HEK293 (cell line): ENCODE measurements at regions not wholly inside any gene's neighbourhood (a gene's known extent, or its start where the extent isn't known, plus 50 kb on each side); places are given as distances from the start of the nearest gene placed in this dataset.

Experiments used
- CTCF ChIA-PET: fragments of 350-600 bp; formaldehyde crosslinking; extraction: SDS; loops from one replicate; lab custom pipeline; 2021; ENCODE audit warnings: antibody characterized with exemption; lab: Yijun Ruan, JAX
- POLR2A ChIA-PET: fragments of 300-600 bp; formaldehyde crosslinking; extraction: SDS; loops from one replicate; lab custom pipeline; 2020; ENCODE audit warnings: antibody characterized with exemption, inconsistent platforms; lab: Yijun Ruan, JAX
- H3K27ac ChIP-seq: fragments of 200-500 bp; sonication (Bioruptor generic); 2 replicates; pipeline ENCODE4 v1.5.1; 2014; ENCODE audit warnings: low read depth, low read length, control low read depth, inconsistent platforms; ENCODE audit errors: extremely low read depth
- H3K36me3 ChIP-seq, 2 experiments: fragments of 200-500 bp in 1 of 2; sonication (Bioruptor generic) in 1 of 2; 1 replicate in 1 of 2; 2 replicates in 1 of 2; pipeline ENCODE4 v1.5.1; 2014 to 2017; ENCODE audit warnings: inconsistent platforms in 2 of 2, low read length in 2 of 2; ENCODE audit not compliant: control insufficient read depth in 2 of 2, insufficient read depth in 1 of 2
- H3K4me1 ChIP-seq: fragments of 200-500 bp; sonication (Bioruptor generic); 2 replicates; pipeline ENCODE4 v1.5.1; 2014; ENCODE audit warnings: mild to moderate bottlenecking, low read length, inconsistent platforms; ENCODE audit not compliant: control insufficient read depth, insufficient read depth
- H3K4me3 ChIP-seq: 2 replicates; pipeline ENCODE4 v1.5.1; 2011; ENCODE audit warnings: low read depth, mild to moderate bottlenecking, control low read depth, low read length, moderate library complexity
- H3K9me3 ChIP-seq: fragments of 200-500 bp; sonication (Bioruptor generic); 2 replicates; pipeline ENCODE4 v1.5.1; 2014; ENCODE audit warnings: low read depth, low read length, inconsistent platforms; ENCODE audit not compliant: control insufficient read depth, insufficient read depth
- EGR2 ChIP-seq: fragments of 450-650 bp; formaldehyde crosslinking; IDR thresholded peaks from 2 replicates; pipeline ENCODE4 v1.5.1; 2016; ENCODE audit warnings: low read depth, missing biosample characterization, missing genetic modification characterization
- KLF17 ChIP-seq: fragments of 450-650 bp; formaldehyde crosslinking; IDR thresholded peaks from 2 replicates; pipeline ENCODE4 v1.5.1; 2016; ENCODE audit warnings: missing biosample characterization, missing genetic modification characterization
- KLF8 ChIP-seq: fragments of 450-650 bp; formaldehyde crosslinking; IDR thresholded peaks from 2 replicates; pipeline ENCODE4 v1.5.1; 2016; ENCODE audit warnings: missing biosample characterization, missing genetic modification characterization
- MYNN ChIP-seq: fragments of 450-650 bp; formaldehyde crosslinking; IDR thresholded peaks from 2 replicates; pipeline ENCODE4 v1.5.1; 2016; ENCODE audit warnings: missing biosample characterization, missing genetic modification characterization, borderline replicate concordance
- PRDM6 ChIP-seq: fragments of 450-650 bp; formaldehyde crosslinking; IDR thresholded peaks from 2 replicates; pipeline ENCODE4 v1.5.1; 2017; ENCODE audit warnings: missing biosample characterization, missing genetic modification characterization
- ZBTB1 ChIP-seq: fragments of 450-650 bp; formaldehyde crosslinking; IDR thresholded peaks from 2 replicates; pipeline ENCODE4 v1.5.1; 2016; ENCODE audit warnings: missing biosample characterization, missing genetic modification characterization
- ZIC2 ChIP-seq: fragments of 450-650 bp; formaldehyde crosslinking; IDR thresholded peaks from 2 replicates; pipeline ENCODE4 v1.5.1; 2016; ENCODE audit warnings: missing biosample characterization, missing genetic modification characterization
- ZNF114 ChIP-seq: fragments of 450-650 bp; formaldehyde crosslinking; IDR thresholded peaks from 2 replicates; pipeline ENCODE4 v1.5.0; 2017; ENCODE audit warnings: missing biosample characterization, missing genetic modification characterization
- ZNF132 ChIP-seq: fragments of 450-650 bp; formaldehyde crosslinking; IDR thresholded peaks from 2 replicates; pipeline ENCODE4 v1.5.1; 2017; ENCODE audit warnings: missing biosample characterization, missing genetic modification characterization, borderline replicate concordance
- ZNF148 ChIP-seq: fragments of 450-650 bp; formaldehyde crosslinking; IDR thresholded peaks from 2 replicates; pipeline ENCODE4 v1.5.0; 2017; ENCODE audit warnings: missing biosample characterization, missing genetic modification characterization, borderline replicate concordance
- ZNF248 ChIP-seq: fragments of 450-650 bp; formaldehyde crosslinking; IDR thresholded peaks from 2 replicates; pipeline ENCODE4 v1.5.1; 2017; ENCODE audit warnings: missing biosample characterization, missing genetic modification characterization
- ZNF302 ChIP-seq: fragments of 450-650 bp; formaldehyde crosslinking; IDR thresholded peaks from 2 replicates; pipeline ENCODE4 v1.5.1; 2016; ENCODE audit warnings: missing biosample characterization, missing genetic modification characterization, low read depth
- ZNF350 ChIP-seq: fragments of 450-650 bp; formaldehyde crosslinking; IDR thresholded peaks from 2 replicates; pipeline ENCODE4 v1.5.0; 2017; ENCODE audit warnings: missing biosample characterization, mild to moderate bottlenecking, missing genetic modification characterization
- ZNF362 ChIP-seq: fragments of 450-650 bp; formaldehyde crosslinking; IDR thresholded peaks from 2 replicates; pipeline ENCODE4 v1.5.1; 2016; ENCODE audit warnings: missing biosample characterization, missing genetic modification characterization
- ZNF366 ChIP-seq: fragments of 450-650 bp; formaldehyde crosslinking; conservative IDR thresholded peaks from 2 replicates; pipeline ENCODE4 v1.5.1; 2016; ENCODE audit warnings: missing biosample characterization, missing genetic modification characterization
- ZNF37A ChIP-seq: fragments of 450-650 bp; IDR thresholded peaks from 2 replicates; pipeline ENCODE4 v1.5.1; 2018; ENCODE audit warnings: missing biosample characterization, missing genetic modification characterization
- ZNF423 ChIP-seq: fragments of 450-650 bp; formaldehyde crosslinking; IDR thresholded peaks from 2 replicates; pipeline ENCODE4 v1.5.1; 2016; ENCODE audit warnings: missing biosample characterization, missing genetic modification characterization
- ZNF549 ChIP-seq: fragments of 450-650 bp; IDR thresholded peaks from 2 replicates; pipeline ENCODE4 v1.5.1; 2018; ENCODE audit warnings: missing biosample characterization, missing genetic modification characterization, mild to moderate bottlenecking, inconsistent platforms, moderate library complexity
- ZNF624 ChIP-seq: fragments of 450-650 bp; formaldehyde crosslinking; IDR thresholded peaks from 2 replicates; pipeline ENCODE4 v1.5.1; 2017; ENCODE audit warnings: missing biosample characterization, missing genetic modification characterization
- ZSCAN18 ChIP-seq: fragments of 450-650 bp; formaldehyde crosslinking; IDR thresholded peaks from 2 replicates; pipeline ENCODE4 v1.5.1; 2016; ENCODE audit warnings: missing biosample characterization, missing genetic modification characterization
- ZSCAN23 ChIP-seq: fragments of 450-650 bp; formaldehyde crosslinking; IDR thresholded peaks from 2 replicates; pipeline ENCODE4 v1.5.1; 2016; ENCODE audit warnings: missing biosample characterization, missing genetic modification characterization

GRCh38 chr21:20016435-20017005 lies 981.7 kb upstream of the NCAM2 start (continued):
- TF ChIP-seq ZNF362 (no peak), ZNF114 (no peak), PRDM6 (tag by site-specific recombination) (no peak), ZNF624 (tag by site-specific recombination) (no peak), ZIC2 (no peak), ZNF248 (tag by site-specific recombination) (no peak)
- TF ChIP-seq, all 188 proteins: peak for 0

- CTCF ChIA-PET, result no interaction called here
- no peaks in the 10 kb centered on the region for H3K4me1 ChIP-seq
- TF ChIP-seq ZSCAN18 (tag by site-specific recombination), result no peak
- H3K4me3 ChIP-seq, result no peak overlapping the region
- peaks cover 4% of the 10 kb centered on the region; the same call in 1 of the 2 replicates for H3K9me3 ChIP-seq
- H3K27ac ChIP-seq, result no peak overlapping the region
- POLR2A ChIA-PET, result no interaction called here
- no peaks in the 10 kb centered on the region for H3K36me3 ChIP-seq
These were observed 978.2 kb upstream of the NCAM2 start for GRCh38 chr21:20020026-20020425.

GRCh38 chr21:20023193-20023592 lies 975.0 kb upstream of the NCAM2 start:
- peaks cover 4% of the 10 kb centered on the region; the same call in 1 of the 2 replicates for H3K9me3 ChIP-seq
- no peak overlapping the region for H3K4me3 ChIP-seq
- no peaks in the 10 kb centered on the region for H3K36me3 ChIP-seq
- no peak overlapping the region for H3K27ac ChIP-seq
- TF ChIP-seq MYNN, result no peak
- TF ChIP-seq KLF8, result no peak
- no peak for TF ChIP-seq ZNF423
- no peak for TF ChIP-seq KLF17 (tag by site-specific recombination)
- no peak for TF ChIP-seq ZNF366 (tag by site-specific recombination)
- no peak for TF ChIP-seq ZSCAN18 (tag by site-specific recombination)
- no peaks in the 10 kb centered on the region for H3K4me1 ChIP-seq
- CTCF ChIA-PET, result no interaction called here
- POLR2A ChIA-PET, result no interaction called here

- Histone ChIP-seq H3K4me1 (no peaks in the 10 kb centered on the region), H3K9me3 (peaks cover 4% of the 10 kb centered on the region; the same call in 1 of the 2 replicates), H3K27ac (no peak overlapping the region), H3K4me3 (no peak overlapping the region), H3K36me3 (no peaks in the 10 kb centered on the region)
- ChIA-PET CTCF (no interaction called here), POLR2A (no interaction called here)
- no peak for TF ChIP-seq ZNF549 (tag by site-specific recombination)
- TF ChIP-seq ZNF302 (tag by site-specific recombination), result no peak
- no peak for TF ChIP-seq ZNF132 (tag by site-specific recombination)
- TF ChIP-seq ZNF148, result no peak
- TF ChIP-seq EGR2, result no peak
- no peak for TF ChIP-seq ZBTB1 (tag by site-specific recombination)
- no peak for TF ChIP-seq ZSCAN23 (tag by site-specific recombination)
- TF ChIP-seq ZNF37A (tag by site-specific recombination), result no peak
- TF ChIP-seq ZNF350, result no peak
These were observed 973.5 kb upstream of the NCAM2 start for GRCh38 chr21:20024741-20025140.
